ENCODE measurements at regions not wholly inside any gene's neighbourhood (a gene's known extent, or its start where the extent isn't known, plus 50 kb on each side); places are given as distances from the start of the nearest gene placed in this dataset.

- no peak for DNase-seq (ENCODE audit: low read depth)
Observed at GRCh38 chr11:91763331-91763730, 461.3 kb upstream of the FAT3 start.

- DNase-seq (ENCODE audit: low read depth): no peak
Observed at GRCh38 chr11:91761406-91762025, 463.1 kb upstream of the FAT3 start.

- DNase-seq (ENCODE audit: low read depth): no peak
Observed at GRCh38 chr11:91756829-91757480, 467.7 kb upstream of the FAT3 start.

- DNase-seq (ENCODE audit: low read depth): no peak
Observed at GRCh38 chr11:91755951-91756707, 468.5 kb upstream of the FAT3 start.

GRCh38 chr11:91755526-91755925, 469.1 kb upstream of the FAT3 start:
- no peak for DNase-seq (ENCODE audit: low read depth)

- no peak for DNase-seq (ENCODE audit: low read depth)
Observed at GRCh38 chr11:91749251-91749650, 475.4 kb upstream of the FAT3 start.

GRCh38 chr11:91742155-91742554, 482.5 kb upstream of the FAT3 start:
- DNase-seq (ENCODE audit: low read depth): no peak

GRCh38 chr11:91731051-91731450, 493.6 kb upstream of the FAT3 start:
- DNase-seq (ENCODE audit: low read depth): no peak

- DNase-seq (ENCODE audit: low read depth): no peak
Observed at GRCh38 chr11:91730620-91731019, 494.0 kb upstream of the FAT3 start.

DNA sequence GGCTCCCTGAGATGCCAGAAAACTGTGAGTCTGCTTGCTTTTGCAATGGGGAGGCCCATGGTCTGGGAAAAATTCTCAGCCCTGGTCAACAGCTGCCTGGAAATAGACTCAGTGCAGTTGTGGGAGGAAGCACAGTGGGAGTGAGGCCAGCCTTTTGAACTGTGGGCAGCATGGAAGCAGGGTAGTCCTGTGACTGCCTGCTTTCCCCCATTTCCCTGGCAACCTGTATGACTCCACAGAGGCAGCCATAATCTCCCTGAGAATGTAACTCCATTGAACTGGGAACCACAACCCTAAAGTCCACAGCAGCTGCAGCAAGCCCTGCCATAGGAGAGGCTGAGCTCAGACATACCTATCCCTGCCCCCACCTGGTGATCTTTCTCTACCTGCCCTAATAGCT, 494.6 kb upstream of the FAT3 start:
- no peak for DNase-seq (ENCODE audit: low read depth)

GRCh38 chr11:91717169-91717568, 507.4 kb upstream of the FAT3 start:
- no peak for DNase-seq (ENCODE audit: low read depth)

GRCh38 chr11:91707652-91708482, 516.8 kb upstream of the FAT3 start:
- DNase-seq (ENCODE audit: low read depth): no peak

- no peak for DNase-seq (ENCODE audit: low read depth)
Observed at GRCh38 chr11:91703042-91703441, 521.6 kb upstream of the FAT3 start.

DNA sequence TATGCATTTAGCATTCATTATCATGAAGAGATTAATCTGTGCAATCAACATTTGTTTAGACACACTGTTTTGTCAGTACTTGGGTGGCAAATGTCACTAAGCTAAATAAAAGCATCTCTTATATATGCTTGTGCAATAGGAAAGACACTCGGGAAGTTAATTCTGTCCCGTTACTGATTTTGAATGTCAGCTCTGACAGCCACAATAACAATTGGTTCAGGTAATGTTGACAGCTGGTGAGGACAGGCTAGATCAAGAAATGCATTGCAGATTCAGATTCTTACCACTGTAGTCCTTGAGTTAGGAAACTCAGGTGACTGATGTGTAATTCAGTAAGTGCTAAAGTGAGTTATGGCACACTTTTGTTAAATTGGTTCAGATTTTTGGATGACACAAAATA, 523.8 kb upstream of the FAT3 start:
- DNase-seq (ENCODE audit: low read depth): no peak

DNA sequence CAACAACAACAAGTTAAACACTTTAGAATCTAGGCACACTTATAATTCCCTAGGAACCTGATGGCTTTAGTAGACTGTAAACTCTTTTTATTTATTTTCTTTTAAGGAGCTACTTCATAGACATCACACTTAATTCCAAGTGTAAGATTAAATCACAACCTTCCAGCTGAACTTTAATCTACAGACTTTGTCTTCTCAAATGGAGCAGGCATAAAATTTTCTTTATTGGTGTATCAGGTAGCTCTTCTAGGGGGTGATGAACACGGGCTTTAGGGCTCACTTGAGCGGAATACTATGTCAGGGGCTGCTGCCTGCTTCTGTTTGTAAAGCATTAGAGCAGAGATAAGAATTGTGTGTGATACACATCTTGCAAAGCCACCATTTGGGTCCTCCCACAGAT, 525.8 kb upstream of the FAT3 start:
- DNase-seq (ENCODE audit: low read depth): no peak

- no peak for DNase-seq (ENCODE audit: low read depth)
Observed at GRCh38 chr11:91694331-91694730, 530.3 kb upstream of the FAT3 start.

DNA sequence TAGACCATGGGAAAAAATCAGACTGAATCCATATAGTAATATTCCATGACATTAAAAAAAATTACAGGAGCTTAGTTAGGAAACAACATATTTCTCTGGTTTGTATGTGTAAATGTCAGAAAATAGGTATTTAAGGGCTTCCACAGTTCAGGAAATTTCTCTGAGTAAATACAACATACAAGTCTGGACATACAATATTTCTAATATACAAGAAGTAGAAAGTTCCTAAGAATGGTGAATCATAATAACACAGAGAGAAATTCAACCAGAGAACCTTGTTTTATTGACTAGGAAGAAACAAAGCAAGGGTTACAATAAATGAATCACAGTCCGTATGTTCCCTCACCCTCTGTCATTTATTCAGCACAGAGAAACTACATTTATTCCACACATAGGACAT, 532.7 kb upstream of the FAT3 start:
- DNase-seq (ENCODE audit: low read depth): no peak

DNA sequence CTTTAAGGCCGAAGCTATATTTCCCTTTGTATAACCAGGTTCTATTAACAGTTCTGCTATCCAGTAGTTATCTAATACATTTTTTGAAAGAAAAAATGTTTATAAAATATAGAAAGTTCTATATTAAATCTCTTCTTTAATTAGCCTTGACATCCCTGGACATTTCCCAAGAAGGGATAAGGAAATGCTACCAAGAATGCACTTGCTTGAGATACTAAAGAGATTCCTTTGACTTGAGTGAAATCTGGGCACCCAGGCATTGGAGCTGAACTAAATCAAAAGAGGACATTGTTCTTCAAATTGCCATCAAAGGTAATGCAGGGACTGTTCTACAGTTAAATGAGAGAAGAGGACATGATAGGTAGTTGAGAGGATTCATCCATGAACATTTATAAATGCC, 535.9 kb upstream of the FAT3 start:
- no peak for DNase-seq (ENCODE audit: low read depth)

DNA sequence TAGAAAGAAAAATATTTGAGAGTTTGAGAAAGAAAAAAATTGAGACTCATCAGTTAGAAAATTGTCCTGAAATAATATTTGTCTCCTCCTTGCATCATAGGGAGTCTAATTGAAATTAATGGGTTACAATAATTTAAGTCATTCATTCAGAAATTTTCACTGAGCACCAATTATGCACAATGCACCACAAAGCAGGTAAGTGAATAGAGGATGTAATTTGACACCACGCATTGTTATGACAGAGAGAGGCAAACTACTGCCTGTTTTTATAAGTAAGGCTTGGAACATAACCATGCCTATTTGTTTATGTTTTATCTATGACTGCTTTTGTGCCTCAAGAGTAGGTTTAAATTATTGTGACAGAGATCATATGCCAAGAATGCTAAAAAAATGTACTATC, 537.9 kb upstream of the FAT3 start:
- no peak for DNase-seq (ENCODE audit: low read depth)

- no peak for DNase-seq (ENCODE audit: low read depth)
Observed at GRCh38 chr11:91686281-91686680, 538.3 kb upstream of the FAT3 start.

DNA sequence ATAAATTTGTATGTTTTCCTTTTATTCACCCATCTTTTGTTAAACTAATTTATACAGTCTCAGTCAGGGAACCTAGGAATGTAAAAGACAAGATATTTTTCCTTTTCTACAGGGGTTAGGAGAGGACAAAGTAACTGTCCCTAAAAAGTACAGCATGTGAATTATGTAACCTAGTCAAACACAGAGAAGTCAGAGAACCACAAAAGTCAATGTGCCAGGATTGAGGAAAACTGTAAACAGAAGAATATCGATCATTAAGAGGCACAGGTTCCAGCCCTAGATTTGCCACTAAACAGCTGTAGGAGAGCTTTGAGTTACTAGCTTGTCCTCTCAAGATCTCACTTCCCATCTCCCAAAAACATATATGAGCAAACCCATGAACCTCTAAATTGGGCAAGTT, 550.9 kb upstream of the FAT3 start:
- DNase-seq (ENCODE audit: low read depth): no peak

GRCh38 chr11:91664521-91664920, 560.1 kb upstream of the FAT3 start:
- no peak for DNase-seq (ENCODE audit: low read depth)
